Transverse colon (tissue), 4 donors: ENCODE measurements at regions not wholly inside any gene's neighbourhood (a gene's known extent, or its start where the extent isn't known, plus 50 kb on each side); places are given as distances from the start of the nearest gene placed in this dataset.

Source experiments
- EP300 ChIP-seq: sonication (generic); formaldehyde crosslinking; IDR thresholded peaks from one replicate; pipeline ENCODE4 v1.6.1; 2017; ENCODE audit warnings: antibody characterized with exemption, low read depth
- POLR2A ChIP-seq: fragments of 450-650 bp; IDR thresholded peaks from one replicate; pipeline ENCODE4 v1.6.1; 2016; ENCODE audit warnings: antibody characterized with exemption, mild to moderate bottlenecking, moderate library complexity
- POLR2AphosphoS5 ChIP-seq, 3 donors: sonication (generic); formaldehyde crosslinking; IDR thresholded peaks; one replicate each; pipeline ENCODE4 v1.6.1; 2016; ENCODE audit warnings: antibody characterized with exemption in 3 of 3
- TF ChIP-seq, protein P1 (sequence below), 5 experiments: fragments of 200-600 bp in 3 of 5; fragments of 450-650 bp in 2 of 5; sonication (generic) in 3 of 5; IDR thresholded peaks; 1 replicate in 2 of 5; 2 replicates in 3 of 5; pipeline ENCODE4 v1.5.1; 2016 to 2017; ENCODE audit warnings: antibody characterized with exemption in 5 of 5, inconsistent platforms in 3 of 5, mild to moderate bottlenecking in 2 of 5, moderate library complexity in 1 of 5

- TF ChIP-seq POLR2A (no peak), POLR2AphosphoS5 (IDR thresholded peaks at IDR 0.05) (no peak), EP300 (no peak)
- TF ChIP-seq, protein P1, sequence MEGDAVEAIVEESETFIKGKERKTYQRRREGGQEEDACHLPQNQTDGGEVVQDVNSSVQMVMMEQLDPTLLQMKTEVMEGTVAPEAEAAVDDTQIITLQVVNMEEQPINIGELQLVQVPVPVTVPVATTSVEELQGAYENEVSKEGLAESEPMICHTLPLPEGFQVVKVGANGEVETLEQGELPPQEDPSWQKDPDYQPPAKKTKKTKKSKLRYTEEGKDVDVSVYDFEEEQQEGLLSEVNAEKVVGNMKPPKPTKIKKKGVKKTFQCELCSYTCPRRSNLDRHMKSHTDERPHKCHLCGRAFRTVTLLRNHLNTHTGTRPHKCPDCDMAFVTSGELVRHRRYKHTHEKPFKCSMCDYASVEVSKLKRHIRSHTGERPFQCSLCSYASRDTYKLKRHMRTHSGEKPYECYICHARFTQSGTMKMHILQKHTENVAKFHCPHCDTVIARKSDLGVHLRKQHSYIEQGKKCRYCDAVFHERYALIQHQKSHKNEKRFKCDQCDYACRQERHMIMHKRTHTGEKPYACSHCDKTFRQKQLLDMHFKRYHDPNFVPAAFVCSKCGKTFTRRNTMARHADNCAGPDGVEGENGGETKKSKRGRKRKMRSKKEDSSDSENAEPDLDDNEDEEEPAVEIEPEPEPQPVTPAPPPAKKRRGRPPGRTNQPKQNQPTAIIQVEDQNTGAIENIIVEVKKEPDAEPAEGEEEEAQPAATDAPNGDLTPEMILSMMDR (IDR thresholded peaks at IDR 0.05), result peak in 4 of 5 experiments; percentile 9 to 27 (median 23)
Observed at GRCh38 chr7:130814778-130815335, 80.8 kb upstream of the KLF14 start.
